ENCODE measurements at regions not wholly inside any gene's neighbourhood (a gene's known extent, or its start where the extent isn't known, plus 50 kb on each side); places are given as distances from the start of the nearest gene placed in this dataset.

DNA sequence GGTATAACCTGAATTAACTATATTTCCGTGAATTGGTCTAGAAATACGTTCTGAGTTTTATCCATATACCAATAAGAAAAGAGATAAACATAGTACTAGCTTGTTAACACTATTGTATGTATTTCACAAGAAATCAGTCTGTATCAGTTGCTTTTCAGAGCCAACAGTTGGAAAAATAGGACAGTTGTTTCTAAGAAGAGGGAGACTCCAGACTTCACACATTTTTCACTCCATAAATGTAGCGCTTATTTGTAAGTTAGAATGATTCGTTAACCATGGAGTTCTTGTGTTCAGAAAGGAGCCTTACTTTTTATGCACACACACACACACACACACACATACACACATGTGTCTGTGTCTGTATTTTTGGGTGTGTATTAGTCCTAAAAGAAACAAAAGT lies 376.7 kb upstream of the SMIM31 start:
- DNase-seq (ENCODE audit: extremely low read depth, low read depth) = no peak

DNA sequence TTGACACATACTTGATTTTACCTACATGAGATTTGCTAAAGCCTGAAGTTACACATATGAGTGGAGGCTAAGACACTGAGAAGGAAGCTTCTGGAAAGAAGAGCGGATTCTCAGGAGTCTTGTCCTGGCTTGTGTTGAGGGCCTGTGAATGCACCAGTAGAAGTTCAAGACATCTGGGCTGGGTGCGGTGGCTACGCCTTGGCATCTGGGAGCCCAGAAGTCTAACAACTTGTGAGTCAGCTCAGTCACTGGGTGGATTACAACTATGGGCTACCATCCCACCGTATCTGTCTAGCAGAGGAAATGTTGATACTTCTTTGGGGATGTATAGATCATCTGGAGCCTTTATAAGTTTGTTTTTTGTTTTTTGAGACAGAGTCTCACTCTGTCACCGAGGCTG lies 375.6 kb upstream of the SMIM31 start:
- DNase-seq (ENCODE audit: extremely low read depth, low read depth) = no peak

DNA sequence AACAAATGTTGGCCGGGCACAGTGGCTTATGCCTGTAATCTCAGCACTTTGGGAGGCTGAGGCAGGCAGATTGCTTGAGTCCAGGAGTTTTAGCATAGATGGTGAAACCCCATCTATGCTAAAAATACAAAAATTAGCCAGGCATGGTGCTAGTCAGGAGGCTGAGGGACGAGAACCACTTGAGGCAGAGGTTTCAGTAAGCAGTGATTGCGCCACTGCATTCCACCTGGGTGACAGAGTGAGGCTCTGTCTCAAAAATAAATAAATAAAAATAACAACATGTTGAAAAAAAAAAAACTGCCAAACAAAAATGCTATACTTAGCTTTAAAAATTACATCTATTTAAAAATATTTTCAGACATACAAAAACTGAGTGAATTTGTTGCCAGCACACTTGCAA lies 374.2 kb upstream of the SMIM31 start:
- DNase-seq (ENCODE audit: extremely low read depth, low read depth) = peak; percentile 40

DNA sequence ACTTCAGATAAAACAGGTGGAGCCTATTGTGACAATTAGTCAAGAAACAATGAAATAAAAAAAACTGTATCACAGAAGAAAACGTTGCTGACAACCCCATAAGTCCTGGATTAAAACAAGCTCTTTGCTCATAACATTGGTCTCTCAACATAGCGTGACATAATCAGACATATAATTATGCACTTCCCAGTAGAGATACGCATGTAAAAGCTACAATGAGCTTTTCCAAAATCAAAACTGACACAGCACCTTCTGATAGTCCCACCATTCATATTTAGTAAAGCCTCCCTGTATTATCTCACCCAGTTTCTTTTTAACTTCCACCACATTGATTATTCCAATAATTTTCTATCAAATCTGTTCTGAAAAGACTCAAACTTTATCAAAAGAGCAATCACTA lies 372.1 kb upstream of the SMIM31 start:
- no peak for DNase-seq (ENCODE audit: extremely low read depth, low read depth)

DNA sequence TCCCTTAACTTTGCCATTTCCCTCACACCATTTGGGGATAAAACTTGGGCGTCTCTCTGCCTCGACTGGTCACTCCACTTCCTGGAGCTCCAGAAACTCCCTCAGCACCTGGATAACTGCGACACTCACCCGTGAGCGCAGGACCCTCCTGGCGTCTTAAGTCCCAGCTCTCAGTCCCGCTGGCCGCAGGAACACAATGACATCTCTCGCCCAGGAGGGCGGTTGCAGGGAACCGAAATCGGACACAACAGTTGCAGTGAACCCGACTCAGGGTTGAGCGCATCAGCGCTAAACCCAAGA lies 370.9 kb upstream of the SMIM31 start:
- no peak for DNase-seq (ENCODE audit: extremely low read depth, low read depth)

DNA sequence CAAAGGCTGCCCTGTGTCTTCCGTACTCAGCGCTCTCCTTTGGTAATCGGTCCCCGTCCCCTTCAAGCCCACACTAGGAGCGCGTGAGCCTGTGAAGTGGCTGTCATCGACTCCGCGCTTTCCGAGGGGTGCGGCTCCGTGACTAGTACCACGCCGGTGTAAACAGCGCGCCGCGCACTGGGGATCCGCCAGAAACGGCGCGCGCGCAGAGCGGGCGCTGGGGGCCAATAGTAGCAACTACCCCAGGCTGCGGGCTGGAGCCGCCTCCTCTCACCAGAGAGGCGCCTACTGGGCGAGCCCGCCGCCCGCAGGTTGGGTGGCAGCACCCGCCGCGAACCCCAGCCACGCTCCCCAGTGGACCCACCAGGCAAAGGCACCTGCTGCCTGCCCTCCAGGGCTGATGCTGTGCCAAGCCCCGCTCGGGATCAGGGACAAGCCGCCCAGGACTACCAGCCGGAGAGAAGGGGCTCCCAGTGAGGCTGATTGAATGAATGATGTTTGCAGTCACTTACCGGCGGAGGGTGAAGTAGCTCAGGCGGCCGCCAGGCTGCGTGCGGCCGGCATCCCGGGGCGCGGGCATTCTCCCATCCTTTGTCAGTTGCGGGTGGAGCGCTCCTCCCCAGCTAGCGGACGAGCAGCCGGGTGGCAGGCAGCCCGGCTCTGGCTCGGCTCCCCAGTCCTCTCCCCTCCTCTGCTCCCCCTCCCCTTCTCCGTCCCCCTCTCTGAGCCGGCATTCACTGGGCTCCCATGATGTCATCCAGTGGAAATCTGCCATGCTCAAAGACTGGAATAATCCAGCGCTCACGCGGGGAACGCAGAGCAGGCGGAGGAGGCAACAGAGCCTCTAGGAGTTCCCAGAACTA lies 370.3 kb upstream of the SMIM31 start:
- DNase-seq (ENCODE audit: extremely low read depth, low read depth) = peak; percentile 45

DNA sequence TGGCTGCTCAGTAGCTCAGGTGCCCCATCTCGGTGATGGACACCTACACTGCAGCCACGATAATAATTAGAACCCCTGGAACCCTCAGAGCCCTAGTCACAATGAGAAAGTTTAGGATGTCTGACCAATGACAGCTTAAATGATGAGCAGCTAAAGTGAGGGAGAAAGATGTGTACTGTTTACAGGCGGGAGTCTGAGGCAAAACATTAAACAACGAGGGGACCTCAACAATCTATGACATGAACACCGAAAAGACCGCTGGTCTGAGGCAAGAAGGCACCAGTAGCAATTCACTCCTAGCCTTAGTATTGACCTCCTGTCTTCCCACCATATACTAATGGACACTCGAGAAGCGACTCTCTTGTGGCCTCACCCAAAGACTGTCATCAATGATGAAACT lies 369.5 kb upstream of the SMIM31 start:
- no peak for DNase-seq (ENCODE audit: extremely low read depth, low read depth)

DNA sequence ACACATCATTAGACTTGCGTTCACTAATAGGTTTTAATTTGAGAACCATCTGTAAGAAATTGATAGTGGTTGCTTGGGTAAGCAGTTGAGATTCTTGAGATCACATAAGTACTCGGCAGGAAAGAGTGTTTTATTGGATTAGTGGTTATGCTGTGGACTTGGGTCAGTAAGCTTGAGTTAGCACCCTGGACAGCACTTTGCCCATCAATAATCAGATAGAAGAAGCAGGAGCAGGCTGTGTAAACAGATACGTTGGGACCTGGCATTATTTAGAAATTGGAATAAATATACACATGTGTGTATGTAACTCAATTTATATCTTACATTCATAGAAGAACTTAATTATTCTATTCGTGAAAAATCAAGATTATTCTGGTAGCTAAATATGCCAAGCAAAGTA lies 357.5 kb upstream of the SMIM31 start:
- DNase-seq (ENCODE audit: extremely low read depth, low read depth) = no peak

DNA sequence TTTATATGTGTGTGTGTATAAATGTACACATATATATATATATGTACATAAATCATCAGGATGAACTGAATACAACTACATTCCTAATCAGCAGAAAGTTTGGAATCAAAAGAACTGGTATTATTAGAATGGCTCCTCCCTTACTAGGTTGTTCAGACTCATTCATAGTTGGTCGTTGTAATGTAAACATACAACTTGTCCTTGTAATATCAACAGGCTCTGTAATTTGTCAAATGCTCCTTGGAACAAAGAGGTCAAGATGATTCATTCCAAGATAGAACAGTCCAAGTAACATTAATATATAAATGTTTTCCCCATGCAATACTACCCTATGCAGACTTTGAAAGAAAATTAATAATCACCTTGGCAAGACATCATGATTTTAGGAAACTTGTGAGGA lies 351.4 kb upstream of the SMIM31 start:
- DNase-seq (ENCODE audit: extremely low read depth, low read depth) = no peak

DNA sequence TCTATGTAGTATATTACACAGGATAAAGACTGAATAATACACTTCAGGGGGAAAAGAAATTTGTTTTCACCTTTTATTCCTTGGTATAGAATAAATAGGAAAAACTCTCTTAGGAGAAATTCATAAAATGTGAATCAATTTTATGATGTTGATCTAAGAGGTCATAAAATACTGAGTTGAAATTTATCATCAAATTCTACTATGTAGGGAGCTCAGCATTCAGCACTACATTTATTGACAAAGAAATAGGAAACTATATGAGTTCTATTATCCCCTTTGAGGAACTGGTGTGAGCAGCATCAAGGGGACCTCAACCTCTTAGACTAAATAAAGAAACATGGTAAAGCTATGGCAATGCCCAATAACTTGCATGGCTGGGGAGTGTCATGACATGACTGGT lies 348.2 kb upstream of the SMIM31 start:
- DNase-seq (ENCODE audit: extremely low read depth, low read depth) = no peak

DNA sequence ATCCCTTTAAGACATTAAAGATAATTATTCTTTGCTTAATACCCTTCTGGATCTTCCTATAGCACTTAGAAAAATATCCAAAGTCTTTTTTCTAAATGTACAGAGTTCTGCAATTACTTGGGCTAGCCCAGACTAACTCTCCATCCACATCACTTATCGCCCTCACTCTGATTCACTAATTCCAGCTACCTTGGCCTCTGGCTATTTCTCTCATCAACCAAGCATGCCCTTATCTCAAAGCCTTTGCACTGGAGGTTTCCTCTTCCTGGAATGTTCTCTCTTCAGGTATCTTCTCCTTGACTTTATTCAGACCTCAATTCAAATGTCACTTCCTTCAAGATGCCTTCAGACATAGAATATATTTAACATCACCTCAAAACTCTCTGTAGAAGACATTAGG lies 345.1 kb upstream of the SMIM31 start:
- DNase-seq (ENCODE audit: extremely low read depth, low read depth) = no peak

DNA sequence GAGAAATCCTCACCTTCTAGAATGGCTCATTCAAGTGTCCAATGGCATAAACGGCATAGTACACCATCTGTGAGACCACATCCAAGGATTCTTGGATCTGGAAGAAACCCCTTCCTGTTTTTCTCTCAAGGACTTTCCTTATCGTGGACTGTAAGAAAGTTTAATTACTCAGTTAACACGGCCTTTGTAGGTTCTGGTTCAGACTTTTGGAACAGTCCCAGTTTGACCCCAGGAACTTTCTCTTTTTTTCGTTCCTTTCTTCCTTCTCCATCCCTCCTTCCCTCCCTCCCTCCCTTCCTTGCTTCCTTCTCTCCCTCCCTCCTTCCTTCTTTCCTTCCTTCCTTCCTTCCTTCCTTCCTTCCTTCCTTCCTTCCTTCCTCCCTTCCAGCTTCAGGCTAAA lies 343.5 kb upstream of the SMIM31 start:
- no peak for DNase-seq (ENCODE audit: extremely low read depth, low read depth)

DNA sequence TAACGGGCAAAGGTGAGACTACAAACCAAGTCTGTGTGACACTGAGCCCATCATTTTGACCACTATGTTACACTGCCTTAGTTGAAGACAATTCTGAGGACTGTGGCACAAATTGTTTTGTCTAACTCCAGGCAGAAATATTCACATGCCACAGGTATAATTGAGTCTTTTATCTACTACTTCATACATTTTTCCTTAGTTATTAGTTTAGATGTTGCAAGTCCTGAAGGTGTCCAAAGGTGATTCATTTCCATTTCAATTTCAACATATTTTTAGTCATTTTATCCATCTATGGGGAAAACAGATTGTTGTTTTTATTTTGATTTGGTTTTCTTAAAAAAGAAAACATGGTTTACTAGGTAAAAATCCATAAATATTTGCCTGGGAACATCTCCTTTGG lies 341.7 kb upstream of the SMIM31 start:
- DNase-seq (ENCODE audit: extremely low read depth, low read depth) = no peak

DNA sequence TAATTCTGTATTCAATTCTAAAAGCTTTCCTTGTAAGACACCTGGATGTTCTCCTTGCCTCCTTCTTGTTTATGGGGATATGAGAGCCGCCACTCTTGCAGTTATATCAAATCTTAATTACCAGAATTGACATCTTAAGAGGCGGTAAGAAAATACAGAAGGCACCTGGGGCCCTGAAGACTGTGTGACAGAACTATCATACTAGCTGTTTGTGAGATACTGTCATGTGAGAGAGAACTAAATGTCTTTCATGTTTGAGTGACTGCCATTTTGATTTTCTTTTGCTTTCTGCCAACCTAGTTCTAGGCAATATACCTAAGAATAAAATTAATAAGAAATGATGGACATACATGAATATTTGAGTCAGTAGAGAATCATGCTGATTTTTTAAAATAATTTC lies 340.2 kb upstream of the SMIM31 start:
- no peak for DNase-seq (ENCODE audit: extremely low read depth, low read depth)

DNA sequence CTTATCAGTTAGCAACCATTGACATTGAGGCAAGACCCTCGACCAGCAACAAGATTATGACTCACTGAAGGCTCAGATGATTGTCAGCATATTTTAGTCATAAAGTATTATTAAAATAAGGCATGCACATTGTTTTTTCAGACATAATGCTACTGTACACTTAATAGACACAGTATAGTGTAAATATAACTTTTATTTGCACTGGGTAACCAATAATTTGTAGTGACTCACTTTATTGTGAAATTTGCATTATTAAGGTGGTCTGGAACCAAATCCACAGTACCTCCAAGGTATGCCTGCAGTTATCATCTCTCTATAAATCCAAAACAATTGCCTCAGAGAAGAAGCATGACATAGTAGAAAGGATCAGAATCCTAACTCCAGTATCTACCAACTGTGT lies 330.1 kb upstream of the SMIM31 start:
- DNase-seq (ENCODE audit: extremely low read depth, low read depth) = no peak

DNA sequence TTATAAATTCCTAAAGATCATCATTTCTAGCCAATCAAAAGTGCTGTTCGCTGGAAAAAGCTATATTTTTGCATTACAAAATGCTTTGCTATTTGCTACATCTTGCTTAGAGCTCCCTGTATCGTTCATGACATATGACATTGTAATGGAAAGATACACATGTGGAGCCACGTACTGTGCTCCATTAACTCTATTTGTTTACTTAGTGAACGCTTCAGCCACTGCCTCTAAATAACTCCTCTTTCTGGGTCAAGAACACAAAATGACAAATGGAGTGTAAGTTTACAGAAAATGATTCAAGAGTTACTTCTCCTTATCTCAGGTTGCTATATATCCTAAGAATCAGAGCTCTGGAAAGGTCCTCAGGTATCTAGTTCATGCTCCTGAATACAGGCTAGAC lies 329.1 kb upstream of the SMIM31 start:
- no peak for DNase-seq (ENCODE audit: extremely low read depth, low read depth)

DNA sequence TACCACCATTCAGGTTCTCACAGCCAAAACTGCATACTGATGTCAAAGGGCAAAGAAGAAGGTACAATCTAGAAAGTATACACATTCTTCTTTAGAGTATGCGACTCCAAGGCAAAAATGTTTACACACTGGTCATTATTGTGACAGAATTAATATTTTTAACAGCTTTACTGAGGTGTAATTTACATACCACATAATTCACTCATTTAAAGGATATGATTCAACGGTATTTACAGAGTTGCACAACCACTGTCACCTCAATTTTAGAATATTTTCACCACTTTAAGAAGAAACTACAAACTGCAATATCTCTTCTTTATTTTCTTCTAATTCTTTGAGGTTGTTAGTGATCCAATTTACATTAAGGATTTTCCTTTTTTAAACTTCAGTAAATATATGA lies 325.4 kb upstream of the SMIM31 start:
- no peak for DNase-seq (ENCODE audit: extremely low read depth, low read depth)

DNA sequence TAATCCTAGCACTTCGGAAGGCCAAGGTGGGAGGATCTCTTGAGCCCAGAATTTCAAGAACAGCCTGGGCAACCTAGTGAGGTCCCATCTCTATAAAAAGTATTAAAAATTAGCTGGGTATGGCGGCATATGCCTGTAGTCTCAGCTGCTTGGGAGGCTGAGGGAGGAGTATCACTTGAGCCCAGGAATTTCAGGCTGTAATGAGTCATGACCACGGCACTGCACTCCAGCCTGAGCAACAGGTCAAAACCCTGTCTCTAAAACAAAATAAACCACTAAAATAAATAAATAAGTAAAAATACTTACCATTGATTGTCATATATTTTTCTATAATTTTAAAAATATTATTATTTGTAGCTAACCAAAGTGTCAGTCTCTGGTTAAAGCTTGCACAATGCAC lies 315.6 kb upstream of the SMIM31 start:
- DNase-seq (ENCODE audit: extremely low read depth, low read depth) = no peak

DNA sequence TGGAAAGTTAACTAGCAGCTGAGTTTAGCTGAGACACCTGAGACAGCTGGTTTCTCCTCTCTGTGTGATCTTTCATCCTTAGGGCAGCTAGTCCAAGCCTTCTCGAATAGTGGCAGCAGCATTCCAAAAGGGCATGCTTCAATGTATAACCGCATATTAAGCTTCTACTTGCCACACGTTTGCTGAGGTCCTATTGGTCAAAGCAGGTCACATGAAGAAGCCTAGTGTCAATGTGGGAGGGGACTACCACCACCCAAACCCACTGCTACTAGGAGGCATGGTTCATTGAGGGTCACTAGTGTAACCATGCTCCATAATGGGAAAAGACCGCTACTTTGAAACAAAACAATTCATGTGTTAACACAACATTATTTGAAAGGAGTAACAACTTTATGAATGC lies 314.9 kb upstream of the SMIM31 start:
- no peak for DNase-seq (ENCODE audit: extremely low read depth, low read depth)

DNA sequence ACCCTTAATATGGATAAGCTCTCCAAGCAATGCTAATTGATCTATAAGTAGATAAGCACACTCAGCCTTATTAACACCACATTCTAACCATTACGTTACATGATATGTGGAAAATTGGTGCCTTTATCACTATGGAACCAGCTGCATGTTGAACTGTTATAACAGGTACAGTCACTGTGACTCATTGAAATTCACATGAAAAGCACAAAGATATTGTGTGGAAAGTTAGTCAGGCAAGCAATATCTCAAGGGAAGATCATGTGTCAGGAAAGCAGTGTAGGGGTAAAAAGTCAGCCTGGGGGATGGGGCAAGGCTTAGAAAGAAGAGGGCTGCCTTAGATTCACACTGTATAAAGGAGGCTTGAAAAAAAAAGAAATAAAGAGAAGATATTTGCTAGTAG lies 313.7 kb upstream of the SMIM31 start:
- no peak for DNase-seq (ENCODE audit: extremely low read depth, low read depth)

DNA sequence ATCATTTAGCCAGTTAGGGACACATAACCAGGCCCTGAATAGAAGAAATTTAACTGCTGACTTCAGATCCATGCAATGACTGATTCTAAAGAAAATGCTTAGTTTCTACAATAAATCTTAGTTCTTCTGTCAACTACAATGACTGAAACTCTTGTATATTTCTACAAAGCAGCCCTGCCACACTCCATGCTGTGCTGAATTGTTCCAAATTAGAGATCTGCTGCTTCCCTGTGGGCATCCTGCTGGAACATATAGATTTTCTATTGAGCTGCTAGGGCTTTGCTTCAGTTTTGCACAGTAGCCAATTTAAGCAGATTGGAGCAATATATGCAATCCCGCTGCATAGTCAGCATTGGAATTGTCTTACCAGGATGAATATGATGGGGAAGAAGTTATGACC lies 312.8 kb upstream of the SMIM31 start:
- DNase-seq (ENCODE audit: extremely low read depth, low read depth) = no peak

DNA sequence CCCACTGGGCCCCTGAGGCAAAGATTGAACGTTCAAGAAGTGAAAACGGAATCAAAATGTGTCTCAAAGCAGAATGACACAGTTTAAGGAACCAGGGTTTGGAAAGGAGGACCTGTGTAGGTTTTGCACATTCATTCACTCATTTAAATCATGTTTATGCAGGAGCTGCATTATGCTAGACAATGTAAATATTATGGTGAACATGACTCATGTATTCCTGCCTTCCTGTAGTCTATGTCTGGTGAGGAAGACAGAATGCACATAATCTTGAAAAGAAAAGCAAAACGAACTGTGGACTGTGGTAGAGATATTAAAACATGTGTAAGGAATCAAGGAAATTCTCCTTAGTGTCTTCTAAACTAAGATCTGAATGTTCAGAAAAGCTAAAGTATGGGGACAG lies 311.8 kb upstream of the SMIM31 start:
- DNase-seq (ENCODE audit: extremely low read depth, low read depth) = peak; percentile 1

DNA sequence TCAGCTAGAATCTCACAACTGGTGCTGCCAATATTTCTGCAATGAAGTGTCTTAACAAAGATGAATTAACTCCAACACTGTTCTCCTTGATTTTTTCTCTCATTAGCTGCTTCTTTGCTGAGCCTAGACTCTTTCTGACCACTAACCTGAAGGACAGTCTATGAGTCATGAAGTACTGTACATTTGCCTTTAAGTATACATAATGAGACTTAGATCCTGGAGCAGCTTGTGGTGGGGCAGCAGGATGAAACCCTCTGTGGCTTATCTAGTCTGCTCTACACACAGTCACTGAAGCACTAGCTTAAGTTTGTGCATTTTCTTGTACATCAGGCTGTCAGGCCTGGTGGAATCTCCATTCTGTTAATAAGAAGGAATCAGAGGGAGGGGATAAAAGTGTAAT lies 307.4 kb upstream of the SMIM31 start:
- no peak for DNase-seq (ENCODE audit: extremely low read depth, low read depth)

Measured in NCI-H460 (cell line).